GM19025 (cell line): ENCODE measurements at regions not wholly inside any gene's neighbourhood (a gene's known extent, or its start where the extent isn't known, plus 50 kb on each side); places are given as distances from the start of the nearest gene placed in this dataset.
"Not testable (repeated sequence)": the region's sequence is repeated elsewhere in the genome, so short reads cannot be mapped to it uniquely, and the experiment has no call there.

Experiments
- ATAC-seq: cut with Tn5 transposase; IDR thresholded peaks from one replicate; pipeline ENCODE4 v1.9.1; 2021; ENCODE audit warnings: mild to moderate bottlenecking, low read depth, moderate library complexity; ENCODE audit not compliant: unreplicated experiment

- ATAC-seq: no peak
Measured at GRCh38 chr2:83022631-83023210, 1436.4 kb downstream of the SUCLG1 start.

GRCh38 chr2:83017366-83018090, 1441.6 kb downstream of the SUCLG1 start:
- no peak for ATAC-seq

- ATAC-seq: no peak
Measured at GRCh38 chr2:83016343-83017110, 1442.6 kb downstream of the SUCLG1 start.

- no peak for ATAC-seq
Measured at GRCh38 chr2:83015900-83016299, 1443.2 kb downstream of the SUCLG1 start.

- no peak for ATAC-seq
Measured at GRCh38 chr2:83015035-83015715, 1443.9 kb downstream of the SUCLG1 start.

GRCh38 chr2:83014462-83014861, 1444.6 kb downstream of the SUCLG1 start:
- ATAC-seq: no peak

- no peak for ATAC-seq
Measured at GRCh38 chr2:83006961-83007360, 1452.1 kb downstream of the SUCLG1 start.

- no peak for ATAC-seq
Measured at GRCh38 chr2:83003555-83003954, 1455.5 kb downstream of the SUCLG1 start.

GRCh38 chr2:83002706-83003105, 1456.4 kb downstream of the SUCLG1 start:
- no peak for ATAC-seq

- no peak for ATAC-seq
Measured at GRCh38 chr2:82998781-82999180, 1460.3 kb downstream of the SUCLG1 start.

- ATAC-seq: no peak
Measured at GRCh38 chr2:82996217-82996616, 1462.9 kb downstream of the SUCLG1 start.

- ATAC-seq: no peak
Measured at GRCh38 chr2:82994151-82994550, 1464.9 kb downstream of the SUCLG1 start.

GRCh38 chr2:82993609-82994008, 1465.5 kb downstream of the SUCLG1 start:
- no peak for ATAC-seq

GRCh38 chr2:82992968-82993367, 1466.1 kb downstream of the SUCLG1 start:
- ATAC-seq: no peak

- ATAC-seq: not testable (repeated sequence)
Measured at GRCh38 chr2:82987706-82988105, 1471.4 kb downstream of the SUCLG1 start.

- ATAC-seq: no peak
Measured at GRCh38 chr2:82986899-82987298, 1472.2 kb downstream of the SUCLG1 start.

GRCh38 chr2:82985572-82986197, 1473.4 kb downstream of the SUCLG1 start:
- no peak for ATAC-seq

- ATAC-seq: no peak
Measured at GRCh38 chr2:82968358-82968757, 1490.7 kb downstream of the SUCLG1 start.

GRCh38 chr2:82964341-82964740, 1494.7 kb downstream of the SUCLG1 start:
- no peak for ATAC-seq

GRCh38 chr2:82959727-82960126, 1499.4 kb downstream of the SUCLG1 start:
- no peak for ATAC-seq

- no peak for ATAC-seq
Measured at GRCh38 chr2:82954868-82955267, 1504.2 kb downstream of the SUCLG1 start.
